ENCODE measurements at regions not wholly inside any gene's neighbourhood (a gene's known extent, or its start where the extent isn't known, plus 50 kb on each side); places are given as distances from the start of the nearest gene placed in this dataset.

GRCh38 chr2:198991431-198991830 lies 466.3 kb downstream of the SATB2 start:
- Histone ChIP-seq H3K27me3 (ENCODE audit: control insufficient read depth in 4 of 4, insufficient read depth in 4 of 4, low read length in 3 of 4) (no peaks in the 10 kb centered on the region), H3K4me3 (ENCODE audit: low read depth in 1 of 3, low read length in 3 of 3) (no peak overlapping the region), H3K36me3 (ENCODE audit: control insufficient read depth in 4 of 4, insufficient read depth in 3 of 4, low read depth in 1 of 4, low read length in 3 of 4) (no peaks in the 10 kb centered on the region), H3K4me1 (ENCODE audit: control insufficient read depth in 4 of 4, insufficient read depth in 4 of 4, low read length in 3 of 4) (no peaks in the 10 kb centered on the region), H3K9ac (ENCODE audit: low read depth in 1 of 2, low read length in 2 of 2) (no peak overlapping the region), H3K27ac (ENCODE audit: low read depth in 1 of 2, low read length in 2 of 2) (no peak overlapping the region), H3K9me3 (ENCODE audit: control insufficient read depth in 4 of 4, low read length in 3 of 4) (no peaks in the 10 kb centered on the region)
- TF ChIP-seq ATF3 (IDR thresholded peaks at IDR 0.05) (no peak), JUND (IDR thresholded peaks at IDR 0.05) (no peak), RXRA (IDR thresholded peaks at IDR 0.05) (no peak), NR2F2 (IDR thresholded peaks at IDR 0.05) (no peak), GABPA (IDR thresholded peaks at IDR 0.05 in 1 of 2, conservative IDR thresholded peaks at IDR 0.05 in 1 of 2) (no peak), YY1 (IDR thresholded peaks at IDR 0.05) (no peak), TAF1 (conservative IDR thresholded peaks at IDR 0.05) (no peak), HNF4A (conservative IDR thresholded peaks at IDR 0.05) (no peak), ZBTB33 (IDR thresholded peaks at IDR 0.05) (no peak), HNF4G (IDR thresholded peaks at IDR 0.05) (no peak), CTCF (IDR thresholded peaks at IDR 0.05; ENCODE audit: low read depth, low read length, missing input control) (no peak), MAX (IDR thresholded peaks at IDR 0.05) (no peak), EGR1 (IDR thresholded peaks at IDR 0.05; ENCODE audit: low read depth in 2 of 2) (no peak), SP1 (IDR thresholded peaks at IDR 0.05) (no peak)
- DNase-seq (ENCODE audit: low spot score) = no peak
- 80% methylated on average over 2 of the region's 2 CpGs for WGBS

GRCh38 chr2:198975779-198976178 lies 482.0 kb downstream of the SATB2 start:
- Histone ChIP-seq H3K27me3 (ENCODE audit: control insufficient read depth in 4 of 4, insufficient read depth in 4 of 4, low read length in 3 of 4) (no peaks in the 10 kb centered on the region), H3K4me3 (ENCODE audit: low read depth in 1 of 3, low read length in 3 of 3) (no peak overlapping the region), H3K4me1 (ENCODE audit: control insufficient read depth in 4 of 4, insufficient read depth in 4 of 4, low read length in 3 of 4) (no peaks in the 10 kb centered on the region), H3K9ac (ENCODE audit: low read depth in 1 of 2, low read length in 2 of 2) (no peak overlapping the region), H3K27ac (ENCODE audit: low read depth in 1 of 2, low read length in 2 of 2) (no peak overlapping the region), H3K36me3 (ENCODE audit: control insufficient read depth in 4 of 4, insufficient read depth in 3 of 4, low read depth in 1 of 4, low read length in 3 of 4) (no peaks in the 10 kb centered on the region), H3K9me3 (ENCODE audit: control insufficient read depth in 4 of 4, low read length in 3 of 4) (peaks cover 3 to 13% (median 3%) of the 10 kb centered on the region in 4 donors)
- DNase-seq (ENCODE audit: low spot score) = no peak
- TF ChIP-seq SP1 (IDR thresholded peaks at IDR 0.05) (no peak), HNF4G (IDR thresholded peaks at IDR 0.05) (no peak), ATF3 (IDR thresholded peaks at IDR 0.05) (no peak), RAD21 (IDR thresholded peaks at IDR 0.05) (no peak), NR2F2 (IDR thresholded peaks at IDR 0.05) (no peak), TAF1 (conservative IDR thresholded peaks at IDR 0.05) (no peak), FOXA2 (IDR thresholded peaks at IDR 0.05) (no peak), MAX (IDR thresholded peaks at IDR 0.05) (no peak), YY1 (IDR thresholded peaks at IDR 0.05) (no peak), FOXA1 (IDR thresholded peaks at IDR 0.05) (no peak), CTCF (IDR thresholded peaks at IDR 0.05; ENCODE audit: low read depth, low read length, missing input control) (no peak), REST (IDR thresholded peaks at IDR 0.05) (no peak), HNF4A (conservative IDR thresholded peaks at IDR 0.05) (no peak), ZBTB33 (IDR thresholded peaks at IDR 0.05) (no peak), EGR1 (IDR thresholded peaks at IDR 0.05; ENCODE audit: low read depth in 2 of 2) (no peak), JUND (IDR thresholded peaks at IDR 0.05) (no peak), GABPA (IDR thresholded peaks at IDR 0.05 in 1 of 2, conservative IDR thresholded peaks at IDR 0.05 in 1 of 2) (no peak), RXRA (IDR thresholded peaks at IDR 0.05) (no peak)

Measured in liver (tissue), 8 donors.